ENCODE measurements at regions not wholly inside any gene's neighbourhood (a gene's known extent, or its start where the extent isn't known, plus 50 kb on each side); places are given as distances from the start of the nearest gene placed in this dataset.
"Not testable (repeated sequence)": the region's sequence is repeated elsewhere in the genome, so short reads cannot be mapped to it uniquely, and the experiment has no call there.

- Mint-ChIP-seq H3K4me3 (no peak overlapping the region), H3K4me1 (ENCODE audit: low read depth) (peaks cover 21% of the 10 kb centered on the region)
These were observed 555.1 kb upstream of the ID2 start for GRCh38 chr2:8126783-8127182.

GRCh38 chr2:8131423-8131822, 550.4 kb upstream of the ID2 start:
- H3K4me3 Mint-ChIP-seq; H3K9me3 Mint-ChIP-seq; DNase-seq; H3K27me3 Mint-ChIP-seq (ENCODE audit: insufficient read depth); H3K36me3 Mint-ChIP-seq (ENCODE audit: low read depth); H3K27ac Mint-ChIP-seq; H3K4me1 Mint-ChIP-seq (ENCODE audit: low read depth): not testable (repeated sequence)

More at GRCh38 chr2:8126783-8127182, 555.1 kb upstream of the ID2 start:
- H3K9me3 Mint-ChIP-seq, result no peaks in the 10 kb centered on the region
- no peak overlapping the region for H3K27ac Mint-ChIP-seq
- no peaks in the 10 kb centered on the region for H3K27me3 Mint-ChIP-seq (ENCODE audit: insufficient read depth)
- DNase-seq, result no peak
- no peak for TF ChIP-seq CTCF (IDR thresholded peaks at IDR 0.05)
- no peaks in the 10 kb centered on the region for H3K36me3 Mint-ChIP-seq (ENCODE audit: low read depth)

- H3K27me3 Mint-ChIP-seq (ENCODE audit: insufficient read depth), result peaks cover 2% of the 10 kb centered on the region
- H3K4me1 Mint-ChIP-seq (ENCODE audit: low read depth), result no peaks in the 10 kb centered on the region
- H3K27ac Mint-ChIP-seq, result no peak overlapping the region
- H3K4me3 Mint-ChIP-seq, result no peak overlapping the region
- DNase-seq, result no peak
- H3K36me3 Mint-ChIP-seq (ENCODE audit: low read depth), result no peaks in the 10 kb centered on the region
- no peaks in the 10 kb centered on the region for H3K9me3 Mint-ChIP-seq
- TF ChIP-seq CTCF (IDR thresholded peaks at IDR 0.05), result no peak
These were observed 549.5 kb upstream of the ID2 start for GRCh38 chr2:8132351-8132831.

GRCh38 chr2:8132879-8133278, 549.0 kb upstream of the ID2 start:
- Mint-ChIP-seq H3K27ac (no peak overlapping the region), H3K4me3 (no peak overlapping the region), H3K27me3 (ENCODE audit: insufficient read depth) (peaks cover 2% of the 10 kb centered on the region), H3K9me3 (no peaks in the 10 kb centered on the region), H3K36me3 (ENCODE audit: low read depth) (no peaks in the 10 kb centered on the region), H3K4me1 (ENCODE audit: low read depth) (no peaks in the 10 kb centered on the region)
- no peak for TF ChIP-seq CTCF (IDR thresholded peaks at IDR 0.05)
- no peak for DNase-seq

GRCh38 chr2:8133363-8133762, 548.5 kb upstream of the ID2 start:
- no peak for TF ChIP-seq CTCF (IDR thresholded peaks at IDR 0.05)
- peaks cover 2% of the 10 kb centered on the region for H3K27me3 Mint-ChIP-seq (ENCODE audit: insufficient read depth)
- no peaks in the 10 kb centered on the region for H3K9me3 Mint-ChIP-seq
- no peak overlapping the region for H3K27ac Mint-ChIP-seq
- H3K36me3 Mint-ChIP-seq (ENCODE audit: low read depth), result no peaks in the 10 kb centered on the region
- H3K4me3 Mint-ChIP-seq, result no peak overlapping the region
- no peaks in the 10 kb centered on the region for H3K4me1 Mint-ChIP-seq (ENCODE audit: low read depth)
- DNase-seq, result no peak

- Mint-ChIP-seq H3K4me3 (no peak overlapping the region), H3K9me3 (no peaks in the 10 kb centered on the region), H3K27me3 (ENCODE audit: insufficient read depth) (peaks cover 2% of the 10 kb centered on the region), H3K27ac (no peak overlapping the region), H3K4me1 (ENCODE audit: low read depth) (peaks cover 2% of the 10 kb centered on the region; the same call in 1 of the 2 replicates), H3K36me3 (ENCODE audit: low read depth) (no peaks in the 10 kb centered on the region)
- no peak for TF ChIP-seq CTCF (IDR thresholded peaks at IDR 0.05)
- DNase-seq, result no peak
These were observed 547.9 kb upstream of the ID2 start for GRCh38 chr2:8133913-8134472.

All from HFFc6 (cell line).